HG03135 (cell line): ENCODE measurements at regions not wholly inside any gene's neighbourhood (a gene's known extent, or its start where the extent isn't known, plus 50 kb on each side); places are given as distances from the start of the nearest gene placed in this dataset.

ENCODE experiments used
- ATAC-seq: cut with Tn5 transposase; IDR thresholded peaks from one replicate; pipeline ENCODE4 v1.9.1; 2021; ENCODE audit warnings: mild to moderate bottlenecking, moderate library complexity; ENCODE audit not compliant: unreplicated experiment

DNA sequence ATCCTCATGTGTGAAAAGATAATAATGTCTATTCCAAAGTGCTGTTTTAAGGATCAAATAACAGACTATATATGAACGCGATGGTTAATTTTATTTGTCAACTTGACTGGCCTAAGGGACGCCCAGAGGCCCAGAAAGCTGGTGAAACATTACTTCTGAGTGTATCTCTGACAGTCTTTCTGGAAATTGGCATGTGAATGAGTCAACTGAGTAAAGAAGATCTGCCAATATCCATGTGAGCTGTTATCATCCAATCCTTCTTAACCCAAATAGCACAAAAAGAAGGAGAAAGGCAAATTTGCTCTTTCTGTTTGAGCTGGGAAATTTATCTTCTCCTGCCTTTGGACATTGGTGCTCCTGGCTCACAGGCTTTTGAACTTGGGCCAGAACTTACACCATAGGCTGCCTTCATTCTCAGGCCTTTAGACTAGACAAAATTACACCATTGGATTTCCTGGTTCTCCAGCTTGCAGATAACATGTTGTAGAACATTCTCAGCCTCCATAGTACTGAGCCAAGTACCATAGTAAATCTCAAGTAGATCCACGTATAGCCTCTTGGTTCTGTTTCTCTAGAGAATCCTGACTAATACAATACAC lies 114.7 kb upstream of the DOCK10 start:
- ATAC-seq, result no peak

DNA sequence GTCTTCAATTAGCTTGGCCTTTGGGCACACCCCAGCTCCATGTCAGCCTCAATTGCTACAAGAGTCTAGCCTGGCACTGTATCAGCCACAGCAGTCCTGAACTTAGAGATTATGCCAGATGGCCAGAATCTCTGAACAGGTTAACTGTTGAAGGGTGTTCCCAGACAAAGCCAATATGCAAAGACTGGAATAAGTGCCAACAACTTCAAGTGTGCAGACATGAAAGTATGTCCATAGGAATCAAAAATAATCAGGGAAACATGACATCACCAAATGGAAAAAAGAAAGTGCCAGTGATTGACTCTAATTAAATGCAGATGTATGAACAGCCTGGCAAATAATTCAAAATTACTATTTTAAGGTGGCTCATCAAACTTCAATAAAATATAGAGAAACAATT lies 98.5 kb upstream of the DOCK10 start:
- ATAC-seq, result no peak

DNA sequence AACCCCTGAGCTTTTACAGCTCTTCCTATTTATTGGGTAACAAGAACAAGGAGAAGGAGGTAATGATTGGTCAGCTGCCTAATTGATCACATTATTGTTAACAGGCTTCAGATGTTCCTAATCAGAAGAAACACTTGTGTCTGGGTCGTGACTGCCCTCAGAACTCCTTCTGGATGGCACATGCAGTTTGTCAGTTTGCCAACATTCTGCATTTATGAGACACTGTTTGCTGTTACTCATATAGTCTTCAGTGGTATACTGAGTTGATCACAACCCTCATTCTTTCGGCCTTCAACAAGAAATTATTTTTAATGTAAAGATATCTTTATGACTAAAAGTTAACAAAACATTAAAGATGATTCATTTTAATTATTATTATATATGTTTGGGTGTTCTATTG lies 95.7 kb upstream of the DOCK10 start:
- ATAC-seq, result no peak

DNA sequence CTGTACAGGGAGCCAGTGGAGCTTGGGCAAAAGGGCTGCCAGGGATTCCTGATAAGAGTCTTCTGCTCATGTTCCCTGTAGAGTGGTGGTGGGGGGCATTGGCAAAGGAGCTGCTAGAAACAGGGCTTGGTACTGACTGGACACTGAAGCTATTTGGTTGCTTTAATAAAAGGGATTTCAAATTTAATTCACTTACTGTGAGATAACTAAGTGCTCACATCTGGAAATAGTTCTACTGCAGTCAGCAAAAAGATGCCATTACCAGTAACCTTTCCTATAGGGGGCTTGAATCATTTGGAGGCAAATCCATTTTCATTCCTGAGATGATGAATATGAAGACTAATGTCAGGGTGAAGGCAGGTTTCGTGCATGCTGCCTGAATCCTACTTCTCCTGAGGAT lies 94.3 kb upstream of the DOCK10 start:
- no peak for ATAC-seq

DNA sequence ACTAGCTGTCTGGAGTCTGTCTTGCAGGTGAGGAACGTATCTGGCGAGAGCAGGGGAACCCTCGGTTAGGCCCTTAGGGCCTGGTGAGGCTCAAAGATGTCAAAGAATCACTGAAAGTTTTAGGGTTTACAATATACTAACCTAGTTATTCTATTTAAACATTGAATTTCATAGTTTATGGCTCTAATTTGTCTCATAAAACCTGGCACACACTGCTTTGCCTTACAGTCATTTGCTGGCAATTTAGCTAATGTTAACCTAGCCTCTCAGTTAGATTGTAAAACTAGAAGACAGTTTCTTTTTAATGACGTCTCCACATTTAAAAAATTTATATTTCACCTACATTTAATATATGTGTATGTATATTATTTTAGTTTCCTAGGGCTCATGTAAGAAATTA lies 89.6 kb upstream of the DOCK10 start:
- ATAC-seq, result no peak

DNA sequence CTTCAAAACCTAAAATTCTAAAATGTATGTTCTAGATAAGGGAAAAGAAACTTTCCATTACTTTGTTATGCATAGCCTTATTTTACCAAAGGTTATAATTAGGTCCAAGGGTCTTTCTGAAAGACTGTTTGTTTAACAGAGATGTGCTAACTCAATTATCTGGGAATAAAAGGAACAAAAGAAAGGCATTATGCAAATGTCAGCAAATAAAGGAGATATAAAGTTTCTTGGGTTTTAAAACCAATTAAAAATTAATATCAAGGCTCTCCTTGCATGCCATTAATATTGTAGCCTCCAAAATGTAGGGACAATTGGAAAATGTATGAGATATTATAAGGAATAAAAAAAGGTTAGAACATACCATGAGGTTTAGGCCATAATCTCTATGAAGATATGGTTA lies 87.8 kb upstream of the DOCK10 start:
- no peak for ATAC-seq

DNA sequence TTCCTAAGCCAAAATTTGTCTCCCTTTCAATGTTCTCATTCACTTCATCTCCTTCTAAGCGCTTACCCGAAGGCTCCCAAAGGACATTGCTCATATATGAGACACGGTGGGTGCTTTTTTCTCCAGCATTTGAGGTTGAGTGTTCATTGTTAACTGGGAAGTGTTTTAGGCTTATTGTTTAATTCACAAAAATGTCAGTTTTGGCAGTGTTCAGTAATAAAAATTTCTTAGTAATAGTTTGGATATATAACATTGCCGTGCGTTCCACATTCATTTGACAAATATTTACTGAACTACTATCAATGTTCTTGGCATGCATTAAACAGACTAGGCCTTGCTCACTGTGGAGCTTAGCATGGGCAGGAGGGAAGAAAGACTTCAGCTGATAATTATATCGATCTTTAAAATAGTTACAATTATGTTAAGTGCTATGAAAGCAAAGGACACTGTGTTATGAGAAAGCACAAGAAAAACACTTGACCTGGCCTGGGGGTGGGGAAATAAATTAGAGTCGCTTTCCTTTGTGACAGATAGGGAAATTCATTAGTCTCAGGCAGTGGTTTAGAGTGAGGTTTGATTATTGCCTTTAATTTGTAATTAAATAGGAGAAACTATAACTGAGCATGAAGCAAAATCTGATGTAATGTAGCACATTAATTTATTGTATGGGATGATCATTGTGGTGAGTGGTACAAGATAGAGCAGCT lies 82.2 kb upstream of the DOCK10 start:
- no peak for ATAC-seq

DNA sequence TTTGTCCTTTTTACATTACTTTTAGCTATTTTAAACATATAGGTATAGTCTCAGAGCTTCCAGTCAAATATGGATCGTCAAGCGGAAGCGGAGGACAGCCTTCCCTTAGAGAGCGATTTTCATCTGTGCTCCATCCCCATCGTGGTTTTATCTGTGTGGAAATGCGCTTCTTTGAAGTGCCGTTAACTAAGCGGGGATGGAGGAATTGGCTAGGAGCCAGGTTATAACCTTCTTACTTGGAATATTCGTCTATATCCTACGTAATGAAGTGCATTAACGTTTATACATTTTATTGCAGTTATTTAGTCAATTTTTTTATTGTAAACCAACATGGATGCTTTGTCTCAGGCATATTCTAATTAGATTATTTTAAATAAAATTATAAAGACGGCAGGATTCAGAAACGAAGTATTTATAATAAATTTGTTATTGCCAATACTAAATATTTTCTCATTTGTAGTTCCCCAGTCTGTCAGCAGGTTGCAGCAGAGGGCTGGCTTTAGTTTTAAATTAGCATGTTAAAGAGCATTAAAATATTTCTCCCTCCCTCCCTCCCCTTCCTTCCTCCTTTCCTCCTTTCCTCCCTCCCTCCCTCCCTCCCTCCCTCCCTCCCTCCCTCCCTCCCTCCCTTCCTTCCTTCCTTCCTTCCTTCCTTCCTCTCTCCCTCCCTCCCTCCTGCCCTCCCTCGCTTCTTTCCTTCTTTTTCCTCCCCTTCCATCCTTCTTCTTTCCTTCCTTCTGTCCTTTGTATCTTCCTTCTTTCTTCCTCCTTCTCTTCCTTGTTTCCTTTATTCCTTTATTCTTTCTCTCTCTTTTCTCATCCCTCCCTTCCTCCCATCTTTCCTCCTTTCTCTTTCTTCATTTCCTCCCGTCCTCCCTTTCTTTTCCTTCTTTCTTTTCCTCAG lies 80.6 kb upstream of the DOCK10 start:
- ATAC-seq, result no peak

DNA sequence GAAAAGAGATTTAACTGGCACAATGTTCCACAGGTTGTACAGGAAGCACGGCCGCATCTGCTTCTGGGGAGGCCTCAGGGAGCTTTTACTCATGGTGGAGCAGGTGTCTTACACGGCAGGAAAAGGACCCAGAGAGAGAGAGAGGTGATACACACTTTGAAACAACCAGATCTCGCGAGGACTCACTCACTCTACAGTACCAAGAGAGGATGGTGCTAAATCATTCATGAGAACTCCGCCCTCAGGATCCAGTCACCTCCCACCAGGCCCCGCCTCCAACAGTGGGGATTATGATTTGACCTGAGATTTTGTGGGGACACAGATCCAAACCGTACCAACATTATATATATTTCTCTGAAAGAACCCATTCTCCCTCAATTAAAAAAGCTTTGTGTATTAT lies 79.7 kb upstream of the DOCK10 start:
- ATAC-seq, result no peak

DNA sequence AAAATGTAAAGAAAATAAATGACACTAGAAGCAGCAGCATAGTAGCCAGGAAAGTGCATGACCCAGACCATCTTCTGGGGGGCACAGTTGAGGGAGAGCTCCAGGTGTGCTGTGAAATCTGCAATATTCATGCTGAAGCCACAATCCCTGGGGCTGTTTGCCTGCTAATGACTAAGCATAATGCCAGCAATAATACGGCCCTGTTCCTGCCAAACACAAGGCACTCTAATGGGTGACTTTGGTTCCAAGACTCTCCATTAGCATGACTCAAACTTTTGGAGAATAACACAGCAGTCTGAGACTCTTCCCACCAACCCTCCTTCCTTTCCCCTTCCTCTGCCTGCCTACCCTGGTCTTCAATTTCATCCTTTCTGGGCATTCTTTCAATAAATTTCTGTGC lies 77.9 kb upstream of the DOCK10 start:
- no peak for ATAC-seq

DNA sequence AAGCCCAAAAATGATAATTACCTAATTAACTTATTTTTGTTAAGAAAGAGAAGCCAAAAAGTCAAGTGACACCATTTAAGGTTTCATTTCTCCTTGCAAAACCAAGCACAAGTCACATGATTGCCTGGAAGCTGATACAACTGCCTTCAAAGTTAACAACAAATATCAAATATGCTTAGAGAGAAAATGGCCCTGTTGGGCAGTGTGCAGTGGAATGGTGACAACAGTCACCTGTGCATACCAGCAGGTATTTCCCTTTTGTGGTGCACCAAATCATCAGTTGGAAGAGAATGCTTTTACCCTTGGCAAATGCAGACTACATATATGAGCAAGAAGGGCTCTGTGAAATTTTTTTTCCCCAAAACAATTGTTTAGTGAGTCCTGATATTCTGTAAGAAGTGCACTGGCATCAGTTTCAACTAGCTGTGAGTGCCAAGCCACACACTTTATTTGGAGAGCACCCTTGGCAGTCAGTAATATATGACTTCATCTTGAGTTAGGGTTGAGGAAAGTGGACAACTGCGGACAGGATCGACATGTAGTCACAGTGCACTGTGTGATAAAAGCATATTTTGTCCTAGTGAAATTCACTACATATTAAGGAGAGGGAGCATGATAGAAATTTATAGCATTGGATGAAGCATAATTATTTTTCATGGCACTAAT lies 74.9 kb upstream of the DOCK10 start:
- no peak for ATAC-seq

DNA sequence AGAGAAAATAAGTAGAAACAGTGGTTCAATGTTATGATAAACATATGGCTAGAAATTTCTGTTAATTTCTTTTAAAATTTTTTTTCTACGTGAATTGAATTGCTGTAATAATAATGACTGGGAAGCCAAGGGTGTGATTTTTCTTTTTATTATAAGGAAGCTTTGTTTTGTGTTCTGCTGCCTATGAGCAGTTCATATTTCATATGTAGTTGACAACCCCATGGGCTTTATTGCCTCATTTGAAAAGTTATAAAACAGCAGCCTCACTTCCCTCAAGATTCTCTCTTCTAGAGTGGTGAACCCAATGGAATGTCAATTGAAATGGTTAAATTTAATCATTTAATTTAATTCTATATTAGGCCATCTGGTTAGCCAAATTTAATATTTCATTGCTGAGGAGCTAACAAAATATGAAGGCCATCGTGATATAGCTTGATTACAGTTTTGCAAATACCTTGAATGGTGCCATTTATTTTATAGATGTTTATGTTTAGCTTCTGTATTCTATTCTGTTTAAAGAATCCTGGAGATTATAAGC lies 72.6 kb upstream of the DOCK10 start:
- ATAC-seq, result no peak

DNA sequence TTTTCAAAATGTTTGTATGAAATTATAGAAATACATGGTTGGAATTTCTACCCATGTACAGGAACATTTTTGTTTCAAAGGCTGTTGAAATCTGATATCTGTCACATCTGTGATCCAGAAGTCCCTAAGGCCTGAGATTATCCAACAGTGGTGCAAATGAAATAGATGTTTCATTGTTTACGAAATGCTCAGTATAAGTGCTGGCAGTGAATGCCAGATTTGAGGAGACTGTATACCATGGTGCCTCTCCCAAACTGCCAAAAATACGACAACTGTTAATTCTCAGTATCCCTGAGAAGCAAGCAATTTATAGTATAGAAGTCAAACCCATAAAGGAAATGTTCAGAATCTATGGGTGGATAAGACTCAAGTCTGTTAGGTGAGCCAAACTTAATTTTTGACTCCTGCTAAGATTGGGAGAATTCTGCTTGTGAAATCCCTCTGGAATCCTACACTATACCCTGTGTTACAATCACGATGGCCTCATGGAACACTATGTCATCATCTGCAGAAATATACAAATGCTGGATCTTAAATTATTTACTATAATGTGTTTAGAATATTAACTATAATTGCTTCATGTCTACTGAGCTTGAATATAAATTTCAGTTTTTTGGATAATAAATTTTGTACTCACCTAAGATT lies 71.2 kb upstream of the DOCK10 start:
- no peak for ATAC-seq

DNA sequence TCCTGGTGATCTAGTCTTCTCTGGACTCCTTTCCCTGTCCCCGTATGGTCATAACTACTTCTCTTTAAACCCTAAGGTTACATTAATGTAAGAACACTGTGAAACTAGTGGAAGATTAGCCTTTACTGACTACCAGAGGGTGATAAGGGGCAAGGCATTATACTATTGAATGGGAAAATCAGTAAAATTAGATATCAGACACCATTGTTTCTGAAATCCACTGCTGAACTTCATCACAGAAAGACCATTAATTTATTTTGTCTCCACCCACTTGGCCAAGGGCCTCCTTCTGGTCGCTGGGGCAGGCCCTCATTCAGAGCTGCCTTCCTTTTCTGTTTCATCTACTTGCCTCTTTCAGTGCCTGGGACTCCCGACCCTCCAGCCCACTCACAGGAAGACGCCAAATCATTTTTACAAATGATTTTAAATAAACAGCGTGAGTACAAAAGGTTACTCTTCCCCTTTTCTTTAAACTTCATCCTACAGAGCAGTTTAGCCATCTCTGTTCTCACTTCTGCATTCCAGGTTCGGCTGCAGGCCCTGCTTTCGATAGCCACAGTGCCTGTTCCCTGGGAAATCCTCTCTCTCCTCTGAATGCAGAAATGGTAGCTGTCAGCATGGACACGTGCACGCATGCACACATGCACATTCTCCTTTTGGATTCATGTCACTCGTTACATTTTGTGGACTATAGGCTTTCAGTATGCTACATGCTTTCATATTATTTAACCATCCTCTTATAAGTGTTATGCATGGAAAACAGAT lies 70.3 kb upstream of the DOCK10 start:
- ATAC-seq, result no peak

DNA sequence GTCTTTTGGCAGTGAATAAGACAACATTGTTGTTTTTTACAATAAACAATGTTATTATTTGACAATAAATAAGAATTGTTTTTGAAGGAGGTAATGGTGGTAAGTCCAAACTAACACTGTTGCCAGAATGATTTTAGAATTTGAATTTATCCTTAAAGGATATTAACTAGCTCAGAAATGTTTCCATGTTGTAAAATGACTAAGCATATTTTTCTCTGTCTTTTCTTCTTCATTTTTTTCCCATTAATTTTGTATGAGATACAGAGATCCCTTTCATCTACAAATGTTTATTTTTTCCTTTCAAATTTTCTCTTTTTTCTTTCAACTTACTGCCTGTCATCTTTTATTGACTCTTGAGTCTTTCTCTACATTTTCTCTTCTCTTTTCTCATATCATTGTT lies 66.5 kb upstream of the DOCK10 start:
- no peak for ATAC-seq

DNA sequence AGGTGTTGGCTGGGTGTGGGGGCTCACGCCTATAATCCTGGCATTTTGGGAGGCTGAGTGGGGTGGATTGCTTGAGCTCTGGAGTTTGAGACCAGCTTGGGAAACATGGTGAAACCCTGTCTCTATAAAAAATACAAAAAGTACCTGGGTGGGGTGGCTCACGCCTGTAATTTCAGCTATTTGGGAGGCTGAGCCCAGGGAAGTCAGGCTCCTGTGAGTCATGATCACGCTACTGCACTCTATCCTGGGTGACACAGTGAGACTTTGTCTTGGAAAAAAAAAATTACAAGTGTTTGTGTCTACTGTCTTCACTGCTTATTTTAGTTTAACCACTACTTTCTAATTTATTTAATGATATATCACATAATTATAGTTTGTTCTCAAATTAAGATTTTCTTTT lies 62.7 kb upstream of the DOCK10 start:
- ATAC-seq, result no peak

DNA sequence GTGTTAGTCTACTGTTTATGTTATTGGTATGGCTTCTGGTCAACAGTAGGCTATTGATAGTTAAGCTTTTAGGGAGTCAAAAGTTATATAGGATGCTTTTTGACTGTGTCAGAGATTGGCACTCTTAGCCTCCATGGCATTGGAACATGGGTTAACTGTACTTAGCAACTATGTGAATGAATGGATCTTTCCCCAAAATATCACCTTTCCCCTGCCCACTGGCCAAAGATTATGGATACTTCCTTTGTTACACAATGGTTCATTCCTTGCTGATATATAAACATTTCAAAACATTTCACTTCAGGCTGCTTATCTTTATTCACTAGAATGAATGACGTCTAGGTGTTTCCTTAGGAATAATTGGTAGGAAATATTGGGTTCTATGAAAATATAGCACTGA lies 62.1 kb upstream of the DOCK10 start:
- no peak for ATAC-seq

DNA sequence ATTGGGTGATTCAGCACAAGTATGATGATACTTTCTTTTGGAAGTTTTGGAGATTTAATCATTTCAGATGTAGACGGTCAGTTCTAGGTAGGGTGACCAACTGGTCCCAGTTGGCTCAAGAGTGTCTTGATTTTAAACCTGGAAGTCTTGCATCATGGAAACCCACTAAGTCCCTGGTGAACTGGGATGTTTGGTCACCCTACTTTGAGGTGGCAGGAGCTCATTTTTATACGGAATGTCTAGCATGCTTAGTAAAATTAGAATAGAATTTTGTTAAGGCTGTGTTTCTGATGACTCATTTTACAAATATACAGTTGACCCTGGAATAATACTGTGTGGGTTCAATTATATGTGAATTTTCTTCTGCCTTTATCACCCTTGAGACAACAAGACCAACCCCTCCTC lies 61.5 kb upstream of the DOCK10 start:
- no peak for ATAC-seq

DNA sequence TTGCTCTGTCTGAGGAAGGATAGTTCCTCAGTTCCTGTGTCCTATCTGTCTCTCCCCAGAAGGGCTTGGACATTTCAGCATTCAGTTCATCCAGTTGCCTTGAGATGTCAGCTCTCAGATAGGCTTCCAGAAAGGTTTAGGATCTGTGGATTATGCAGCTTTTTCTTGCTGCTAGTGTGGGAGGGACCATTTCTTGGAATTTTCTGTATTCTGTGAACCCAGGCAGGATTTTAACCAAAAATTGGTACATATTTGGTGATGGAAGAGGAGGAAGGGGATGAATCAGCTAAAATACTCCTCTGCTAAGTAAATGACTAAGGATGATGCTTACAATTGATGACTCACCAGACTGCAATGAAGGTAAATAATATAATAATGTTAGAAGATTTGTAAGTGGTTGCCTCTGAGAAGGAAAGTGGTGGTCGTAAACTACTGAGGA lies 58.6 kb upstream of the DOCK10 start:
- no peak for ATAC-seq

DNA sequence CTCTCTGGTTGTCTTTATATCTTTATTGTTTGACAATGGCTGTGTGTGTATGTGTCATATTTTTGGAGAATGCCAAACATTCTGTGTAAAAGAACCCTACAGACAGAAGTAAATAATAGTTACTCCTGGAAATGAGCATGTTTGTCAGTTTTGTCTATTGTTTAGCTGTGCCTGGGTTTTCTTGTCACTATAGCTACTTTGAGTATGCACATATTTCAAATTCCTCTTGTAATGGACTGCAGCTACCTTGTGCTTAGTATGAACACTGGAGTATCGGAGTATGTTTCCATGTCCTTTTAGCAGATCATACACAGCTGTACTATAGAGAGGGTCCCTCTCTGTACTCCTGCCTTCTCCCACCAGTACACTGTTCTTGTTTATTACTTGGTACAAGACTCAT lies 58.0 kb upstream of the DOCK10 start:
- ATAC-seq, result no peak
